Suprapubic skin (tissue), 4 donors: ENCODE measurements at regions not wholly inside any gene's neighbourhood (a gene's known extent, or its start where the extent isn't known, plus 50 kb on each side); places are given as distances from the start of the nearest gene placed in this dataset.

Source experiments
- EP300 ChIP-seq: sonication (generic); formaldehyde crosslinking; IDR thresholded peaks from one replicate; pipeline ENCODE4 v1.6.1; 2017; ENCODE audit warnings: antibody characterized with exemption
- POLR2A ChIP-seq, 2 donors: fragments of 450-650 bp; IDR thresholded peaks; one replicate each; pipeline ENCODE4 v1.6.1; 2017; ENCODE audit warnings: antibody characterized with exemption in 2 of 2, mild to moderate bottlenecking in 2 of 2, moderate library complexity in 2 of 2
- POLR2AphosphoS5 ChIP-seq, 3 donors: sonication (generic); formaldehyde crosslinking; IDR thresholded peaks; one replicate each; pipeline ENCODE4 v1.6.1; 2017; ENCODE audit warnings: antibody characterized with exemption in 3 of 3
- TF ChIP-seq, protein P1 (sequence below), 2 donors: fragments of 200-600 bp in 1 of 2; fragments of 450-650 bp in 1 of 2; sonication (generic) in 1 of 2; IDR thresholded peaks; one replicate each; pipeline ENCODE4 v1.5.1; 2016 to 2019; ENCODE audit warnings: antibody characterized with exemption in 2 of 2, mild to moderate bottlenecking in 1 of 2, moderate library complexity in 1 of 2

DNA sequence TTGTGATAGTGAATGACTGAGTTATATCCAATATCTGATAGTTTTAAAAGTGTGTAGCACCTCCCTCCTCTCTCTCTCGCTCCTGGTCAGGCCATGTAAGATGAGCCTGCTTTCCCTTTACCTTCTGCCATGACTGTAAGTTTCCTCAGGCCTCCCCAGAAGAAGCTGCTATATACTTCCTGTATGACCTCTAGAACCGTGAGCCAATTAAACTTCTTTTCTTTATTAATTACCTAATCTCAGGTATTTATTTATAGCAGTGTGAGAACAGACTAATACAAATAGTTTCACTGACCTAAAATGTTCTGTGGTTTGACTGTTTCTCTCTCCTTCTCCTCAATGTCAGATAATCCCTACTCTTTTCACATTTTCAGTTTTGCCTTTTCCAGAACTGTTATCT, 321.3 kb upstream of the MBL2 start:
- no peak for TF ChIP-seq POLR2A (IDR thresholded peaks at IDR 0.05)
- TF ChIP-seq, protein P1, sequence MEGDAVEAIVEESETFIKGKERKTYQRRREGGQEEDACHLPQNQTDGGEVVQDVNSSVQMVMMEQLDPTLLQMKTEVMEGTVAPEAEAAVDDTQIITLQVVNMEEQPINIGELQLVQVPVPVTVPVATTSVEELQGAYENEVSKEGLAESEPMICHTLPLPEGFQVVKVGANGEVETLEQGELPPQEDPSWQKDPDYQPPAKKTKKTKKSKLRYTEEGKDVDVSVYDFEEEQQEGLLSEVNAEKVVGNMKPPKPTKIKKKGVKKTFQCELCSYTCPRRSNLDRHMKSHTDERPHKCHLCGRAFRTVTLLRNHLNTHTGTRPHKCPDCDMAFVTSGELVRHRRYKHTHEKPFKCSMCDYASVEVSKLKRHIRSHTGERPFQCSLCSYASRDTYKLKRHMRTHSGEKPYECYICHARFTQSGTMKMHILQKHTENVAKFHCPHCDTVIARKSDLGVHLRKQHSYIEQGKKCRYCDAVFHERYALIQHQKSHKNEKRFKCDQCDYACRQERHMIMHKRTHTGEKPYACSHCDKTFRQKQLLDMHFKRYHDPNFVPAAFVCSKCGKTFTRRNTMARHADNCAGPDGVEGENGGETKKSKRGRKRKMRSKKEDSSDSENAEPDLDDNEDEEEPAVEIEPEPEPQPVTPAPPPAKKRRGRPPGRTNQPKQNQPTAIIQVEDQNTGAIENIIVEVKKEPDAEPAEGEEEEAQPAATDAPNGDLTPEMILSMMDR (IDR thresholded peaks at IDR 0.05) = no peak
- TF ChIP-seq EP300 = no peak
- no peak for TF ChIP-seq POLR2AphosphoS5 (IDR thresholded peaks at IDR 0.05)
